Activated CD4-positive, alpha-beta T cell treated with anti-CD3 and anti-CD28 coated beads, Interleukin-2, Interleukin-6, amounts not matched to agents 100 ng/mL and 50 ng/mL, durations not matched to agents 16 hours and 8 hours (primary cell): ENCODE measurements at regions not wholly inside any gene's neighbourhood (a gene's known extent, or its start where the extent isn't known, plus 50 kb on each side); places are given as distances from the start of the nearest gene placed in this dataset.

Experiments
- DNase-seq: peaks from one replicate; pipeline ENCODE4 v3.0.0-alpha.2; 2020

DNA sequence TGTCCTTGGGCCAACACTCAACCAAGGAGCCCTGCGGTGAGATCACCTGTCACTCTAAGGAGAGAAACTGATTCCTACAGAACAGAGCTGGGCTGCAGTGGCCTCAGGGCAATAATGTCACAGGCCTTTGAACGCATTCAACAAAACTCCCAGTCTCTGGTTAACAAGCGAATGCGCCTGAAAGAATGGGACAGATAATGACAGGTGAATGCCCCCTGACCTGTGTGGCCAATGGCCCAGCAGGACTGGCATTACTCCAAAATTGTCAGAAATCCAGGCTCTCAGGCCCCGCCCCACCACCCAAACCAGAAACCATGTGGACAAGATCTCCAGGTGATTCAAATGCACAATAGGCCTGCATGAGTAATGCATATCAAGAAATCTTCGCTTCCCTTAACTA, 277.7 kb upstream of the KLF6 start:
- no peak for DNase-seq

- DNase-seq = no peak
Observed at GRCh38 chr10:4062072-4062471, 277.1 kb upstream of the KLF6 start.

DNA sequence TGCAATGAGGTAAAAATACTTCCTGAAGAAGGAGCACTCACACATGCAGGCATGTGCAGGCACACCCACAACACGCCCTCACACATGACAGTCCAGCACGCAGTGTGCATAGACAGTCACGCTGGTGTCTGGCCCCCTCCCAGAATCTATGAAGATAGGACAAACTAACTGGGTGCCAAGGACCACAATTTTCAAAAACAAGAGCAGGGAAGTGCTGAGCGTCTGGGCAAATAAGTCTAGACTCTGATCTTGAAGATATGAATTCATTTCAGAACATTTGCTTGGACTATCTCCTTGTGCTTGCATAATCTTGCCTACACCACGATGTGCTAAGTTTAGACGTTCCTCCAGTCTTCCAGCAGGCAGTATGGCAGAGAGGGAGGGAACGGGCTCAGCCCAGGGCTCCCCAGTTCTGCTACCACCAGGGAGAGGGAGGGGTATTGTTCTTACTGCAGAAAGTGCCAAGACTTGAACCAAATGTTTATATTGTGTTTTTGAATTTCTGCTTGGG, 276.5 kb upstream of the KLF6 start:
- no peak for DNase-seq

- DNase-seq = peak; percentile 36
Observed at GRCh38 chr10:4059471-4060138, 274.6 kb upstream of the KLF6 start.

- no peak for DNase-seq
Observed at GRCh38 chr10:4058514-4059029, 273.6 kb upstream of the KLF6 start.

- DNase-seq = no peak
Observed at GRCh38 chr10:4057725-4058513, 272.9 kb upstream of the KLF6 start.

DNA sequence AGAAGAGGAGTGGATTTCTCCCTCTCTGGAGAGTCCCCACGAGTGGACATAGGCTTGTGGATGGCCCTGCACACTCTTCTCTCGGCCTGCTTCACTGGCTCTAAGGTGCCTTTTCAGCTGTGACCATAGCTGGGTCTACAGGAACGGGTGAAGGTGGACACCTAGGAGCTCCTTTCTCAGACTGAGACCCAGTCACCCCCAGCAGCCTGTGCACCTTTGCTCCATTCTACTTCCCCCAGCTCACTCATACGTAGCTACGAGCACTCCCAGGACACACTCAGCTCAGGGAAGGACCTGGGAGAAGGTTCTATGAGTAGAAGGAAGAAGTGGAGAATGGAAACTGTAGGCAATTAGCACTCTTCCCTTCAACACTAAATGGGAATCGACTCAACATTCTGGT, 272.0 kb upstream of the KLF6 start:
- DNase-seq = no peak

- no peak for DNase-seq
Observed at GRCh38 chr10:4054656-4055435, 269.8 kb upstream of the KLF6 start.

- no peak for DNase-seq
Observed at GRCh38 chr10:4053940-4054339, 268.9 kb upstream of the KLF6 start.

DNA sequence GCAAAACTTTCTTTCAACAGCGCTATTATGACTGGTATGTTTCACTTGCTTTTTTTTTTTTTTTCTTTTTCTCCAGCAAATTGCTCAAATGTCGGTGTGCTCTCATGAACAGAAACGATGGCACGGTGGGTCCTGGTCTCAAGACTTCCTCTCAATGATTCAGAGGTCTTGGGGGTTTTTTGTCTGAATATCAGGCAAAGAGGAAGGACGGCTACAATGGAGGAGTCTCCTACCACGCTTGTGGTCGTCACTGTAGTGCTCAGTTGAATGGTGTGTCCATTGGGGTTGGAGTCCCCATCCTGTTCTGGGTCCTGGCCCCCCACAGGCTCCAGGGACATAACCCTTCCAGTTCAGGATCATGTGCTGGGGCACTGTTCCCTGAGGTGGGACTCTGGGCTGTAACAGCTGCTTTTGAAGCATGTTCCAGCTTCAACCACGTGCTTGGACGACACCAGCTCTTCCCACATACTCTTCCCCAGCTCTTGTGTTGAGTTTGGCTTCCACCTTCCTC, 266.7 kb upstream of the KLF6 start:
- no peak for DNase-seq

- DNase-seq = no peak
Observed at GRCh38 chr10:4051011-4051640, 266.1 kb upstream of the KLF6 start.

DNA sequence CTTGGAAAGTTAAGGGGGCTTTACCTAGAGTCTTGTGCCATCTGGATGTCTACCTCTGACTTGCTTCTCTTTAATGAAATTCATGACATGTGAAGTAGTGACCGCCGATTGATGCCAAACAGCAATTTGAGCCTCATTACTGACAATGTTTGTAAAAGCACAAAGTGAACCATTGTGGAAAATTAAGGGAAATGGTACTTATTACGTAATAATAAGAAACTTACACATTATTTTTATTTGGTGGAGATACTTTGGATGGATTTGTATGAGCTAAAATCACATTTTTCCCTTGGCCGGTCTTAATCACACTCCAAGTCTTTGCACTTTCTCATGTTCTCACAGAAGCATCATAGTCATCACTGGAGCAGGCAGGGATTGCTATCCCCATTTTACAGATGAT, 265.1 kb upstream of the KLF6 start:
- DNase-seq = no peak

GRCh38 chr10:4049348-4049747, 264.3 kb upstream of the KLF6 start:
- DNase-seq = no peak

GRCh38 chr10:4048236-4048864, 263.3 kb upstream of the KLF6 start:
- no peak for DNase-seq

GRCh38 chr10:4046712-4047354, 261.8 kb upstream of the KLF6 start:
- DNase-seq = no peak

DNA sequence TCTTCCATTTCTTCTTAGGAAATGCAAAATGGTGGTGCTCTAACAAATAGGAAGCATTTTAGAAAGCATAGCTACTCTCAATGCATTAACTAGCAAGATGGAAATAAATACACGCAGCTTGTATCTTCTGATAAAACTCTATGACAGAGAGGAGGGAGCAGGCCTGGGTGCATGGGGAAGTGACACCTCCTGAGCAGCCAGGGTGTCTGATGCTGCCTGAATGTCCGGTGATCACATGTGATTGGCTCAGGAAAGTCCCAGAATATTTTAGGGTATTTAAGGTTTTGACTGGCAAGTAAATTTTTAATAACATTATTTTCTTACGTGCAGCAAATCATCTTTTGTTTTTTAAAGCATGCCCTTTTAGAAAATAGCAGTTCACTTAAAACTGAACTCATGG, 261.0 kb upstream of the KLF6 start:
- no peak for DNase-seq

DNA sequence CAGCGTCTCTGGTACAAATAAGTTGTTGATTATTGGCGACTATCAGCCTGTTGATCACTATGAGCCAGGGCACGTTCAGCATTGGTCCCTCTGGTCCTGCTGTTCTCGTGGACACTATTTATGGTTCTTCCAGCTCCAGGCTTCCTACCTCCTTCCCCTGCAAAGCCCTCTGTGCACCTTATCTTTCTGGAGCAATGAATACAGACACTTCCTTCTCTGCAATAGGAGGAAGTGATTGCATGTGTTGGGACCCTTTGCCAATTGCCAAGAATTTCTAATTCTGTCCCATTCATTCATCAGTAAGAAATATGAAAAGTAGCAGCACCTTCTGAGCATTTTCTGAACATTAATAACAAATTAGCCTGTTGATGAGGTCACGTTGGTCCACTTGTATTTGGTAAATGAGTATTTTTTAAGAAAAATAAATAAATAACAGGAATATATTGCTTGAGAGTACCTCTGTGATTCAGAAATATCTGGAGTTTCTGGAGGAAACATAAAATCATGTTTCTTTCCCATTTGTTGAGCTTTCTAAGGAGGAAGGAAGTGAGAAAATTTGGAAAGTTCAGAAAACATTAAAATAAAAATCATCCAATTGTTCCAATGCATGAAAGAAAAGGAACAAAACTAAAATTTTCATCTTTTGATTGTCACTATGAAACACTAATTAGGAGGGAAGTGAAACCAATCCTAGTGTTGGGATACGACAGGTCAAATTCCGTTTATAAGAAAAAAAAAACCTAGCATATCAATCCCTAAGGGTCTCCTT, 259.1 kb upstream of the KLF6 start:
- DNase-seq = no peak

GRCh38 chr10:4041635-4042034, 256.6 kb upstream of the KLF6 start:
- no peak for DNase-seq

DNA sequence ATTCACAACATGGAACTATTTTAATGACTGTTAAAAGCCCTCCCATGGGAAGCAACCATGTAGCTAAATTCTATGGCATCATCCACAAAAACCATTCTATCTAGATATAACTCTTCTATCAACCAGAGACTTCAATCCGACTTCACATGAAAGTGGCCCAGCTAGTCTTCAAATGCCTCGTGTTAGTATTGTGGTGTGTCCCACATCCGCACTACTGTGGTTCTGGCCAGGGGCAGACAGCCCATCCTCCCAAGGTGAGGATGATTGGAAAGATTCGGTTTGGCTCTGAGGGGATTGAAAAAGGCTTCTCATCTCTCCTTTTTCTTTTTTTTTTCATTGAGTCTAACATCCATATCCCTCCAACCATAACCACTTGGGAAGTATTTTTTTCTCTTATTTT, 253.0 kb upstream of the KLF6 start:
- DNase-seq = no peak

- DNase-seq = no peak
Observed at GRCh38 chr10:4035599-4035945, 250.6 kb upstream of the KLF6 start.
